ENCODE measurements at regions not wholly inside any gene's neighbourhood (a gene's known extent, or its start where the extent isn't known, plus 50 kb on each side); places are given as distances from the start of the nearest gene placed in this dataset.

- no peak overlapping the region for H3K27ac ChIP-seq
- TF ChIP-seq CTCF (IDR thresholded peaks at IDR 0.05) = no peak
- TF ChIP-seq POLR2A (IDR thresholded peaks at IDR 0.05) = no peak
- no peak for DNase-seq
- H3K4me1 ChIP-seq = no peaks in the 10 kb centered on the region
- no peaks in the 10 kb centered on the region for H3K27me3 ChIP-seq
- no peaks in the 10 kb centered on the region for H3K36me3 ChIP-seq
- no peak overlapping the region for H3K4me3 ChIP-seq
- no peaks in the 10 kb centered on the region for H3K9me3 ChIP-seq
Observed at GRCh38 chr10:23715363-23715762, 276.5 kb downstream of the OTUD1 start.

- Histone ChIP-seq H3K9me3 (no peaks in the 10 kb centered on the region), H3K27ac (no peak overlapping the region), H3K4me3 (no peak overlapping the region), H3K36me3 (no peaks in the 10 kb centered on the region), H3K4me1 (no peaks in the 10 kb centered on the region), H3K27me3 (no peaks in the 10 kb centered on the region)
- TF ChIP-seq CTCF (IDR thresholded peaks at IDR 0.05) = no peak
- TF ChIP-seq POLR2A (IDR thresholded peaks at IDR 0.05) = no peak
- DNase-seq = no peak
Observed at GRCh38 chr10:23717913-23718312, 279.0 kb downstream of the OTUD1 start.

GRCh38 chr10:23718946-23719345, 280.1 kb downstream of the OTUD1 start:
- H3K9me3 ChIP-seq = no peaks in the 10 kb centered on the region
- H3K27me3 ChIP-seq = no peaks in the 10 kb centered on the region
- no peak overlapping the region for H3K27ac ChIP-seq
- no peak overlapping the region for H3K4me3 ChIP-seq
- no peak for DNase-seq
- no peaks in the 10 kb centered on the region for H3K4me1 ChIP-seq
- TF ChIP-seq CTCF (IDR thresholded peaks at IDR 0.05) (no peak), POLR2A (IDR thresholded peaks at IDR 0.05) (no peak)
- H3K36me3 ChIP-seq = no peaks in the 10 kb centered on the region

- TF ChIP-seq POLR2A (IDR thresholded peaks at IDR 0.05) (no peak), CTCF (IDR thresholded peaks at IDR 0.05) (no peak)
- H3K4me3 ChIP-seq = no peak overlapping the region
- no peaks in the 10 kb centered on the region for H3K27me3 ChIP-seq
- no peaks in the 10 kb centered on the region for H3K4me1 ChIP-seq
- no peaks in the 10 kb centered on the region for H3K9me3 ChIP-seq
- no peaks in the 10 kb centered on the region for H3K36me3 ChIP-seq
- no peak overlapping the region for H3K27ac ChIP-seq
- DNase-seq = no peak
Observed at GRCh38 chr10:23723796-23724195, 284.9 kb downstream of the OTUD1 start.

GRCh38 chr10:23725548-23725947, 286.7 kb downstream of the OTUD1 start:
- no peaks in the 10 kb centered on the region for H3K27me3 ChIP-seq
- no peaks in the 10 kb centered on the region for H3K9me3 ChIP-seq
- DNase-seq = no peak
- H3K36me3 ChIP-seq = no peaks in the 10 kb centered on the region
- no peak overlapping the region for H3K4me3 ChIP-seq
- no peaks in the 10 kb centered on the region for H3K4me1 ChIP-seq
- TF ChIP-seq POLR2A (IDR thresholded peaks at IDR 0.05) = no peak
- no peak for TF ChIP-seq CTCF (IDR thresholded peaks at IDR 0.05)
- H3K27ac ChIP-seq = no peak overlapping the region

GRCh38 chr10:23742368-23742767, 303.5 kb downstream of the OTUD1 start:
- Histone ChIP-seq H3K27me3 (no peaks in the 10 kb centered on the region), H3K27ac (no peak overlapping the region), H3K4me1 (no peaks in the 10 kb centered on the region), H3K9me3 (no peaks in the 10 kb centered on the region), H3K36me3 (no peaks in the 10 kb centered on the region), H3K4me3 (no peak overlapping the region)
- DNase-seq = no peak
- TF ChIP-seq CTCF (IDR thresholded peaks at IDR 0.05) (no peak), POLR2A (IDR thresholded peaks at IDR 0.05) (no peak)

All from Peyer's patch (tissue), 4 donors.